ENCODE measurements at regions not wholly inside any gene's neighbourhood (a gene's known extent, or its start where the extent isn't known, plus 50 kb on each side); places are given as distances from the start of the nearest gene placed in this dataset.

- TF ChIP-seq, protein P1, sequence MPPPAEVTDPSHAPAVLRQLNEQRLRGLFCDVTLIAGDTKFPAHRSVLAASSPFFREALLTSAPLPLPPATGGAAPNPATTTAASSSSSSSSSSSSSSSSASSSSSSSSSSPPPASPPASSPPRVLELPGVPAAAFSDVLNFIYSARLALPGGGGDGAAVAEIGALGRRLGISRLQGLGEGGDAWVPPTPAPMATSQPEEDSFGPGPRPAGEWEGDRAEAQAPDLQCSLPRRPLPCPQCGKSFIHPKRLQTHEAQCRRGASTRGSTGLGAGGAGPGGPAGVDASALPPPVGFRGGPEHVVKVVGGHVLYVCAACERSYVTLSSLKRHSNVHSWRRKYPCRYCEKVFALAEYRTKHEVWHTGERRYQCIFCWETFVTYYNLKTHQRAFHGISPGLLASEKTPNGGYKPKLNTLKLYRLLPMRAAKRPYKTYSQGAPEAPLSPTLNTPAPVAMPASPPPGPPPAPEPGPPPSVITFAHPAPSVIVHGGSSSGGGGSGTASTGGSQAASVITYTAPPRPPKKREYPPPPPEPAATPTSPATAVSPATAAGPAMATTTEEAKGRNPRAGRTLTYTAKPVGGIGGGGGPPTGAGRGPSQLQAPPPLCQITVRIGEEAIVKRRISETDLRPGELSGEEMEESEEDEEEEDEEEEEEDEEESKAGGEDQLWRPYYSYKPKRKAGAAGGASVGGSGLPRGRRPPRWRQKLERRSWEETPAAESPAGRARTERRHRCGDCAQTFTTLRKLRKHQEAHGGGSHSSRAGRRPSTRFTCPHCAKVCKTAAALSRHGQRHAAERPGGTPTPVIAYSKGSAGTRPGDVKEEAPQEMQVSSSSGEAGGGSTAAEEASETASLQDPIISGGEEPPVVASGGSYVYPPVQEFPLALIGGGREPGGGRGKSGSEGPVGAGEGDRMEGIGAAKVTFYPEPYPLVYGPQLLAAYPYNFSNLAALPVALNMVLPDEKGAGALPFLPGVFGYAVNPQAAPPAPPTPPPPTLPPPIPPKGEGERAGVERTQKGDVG (CRISPR knock-in tag; IDR thresholded peaks at IDR 0.05): no peak
- TF ChIP-seq PRDM15 (CRISPR knock-in tag; IDR thresholded peaks at IDR 0.05) (no peak), CREM (IDR thresholded peaks at IDR 0.05; ENCODE audit: low read depth) (no peak), RCOR1 (conservative IDR thresholded peaks at IDR 0.05; ENCODE audit: low read depth, low read length) (no peak), BRCA1 (IDR thresholded peaks at IDR 0.05; ENCODE audit: low read depth, low read length) (no peak)
These were observed 142.8 kb downstream of the ACTR3 start (continued) for GRCh38 chr2:114032705-114033104.

DNA sequence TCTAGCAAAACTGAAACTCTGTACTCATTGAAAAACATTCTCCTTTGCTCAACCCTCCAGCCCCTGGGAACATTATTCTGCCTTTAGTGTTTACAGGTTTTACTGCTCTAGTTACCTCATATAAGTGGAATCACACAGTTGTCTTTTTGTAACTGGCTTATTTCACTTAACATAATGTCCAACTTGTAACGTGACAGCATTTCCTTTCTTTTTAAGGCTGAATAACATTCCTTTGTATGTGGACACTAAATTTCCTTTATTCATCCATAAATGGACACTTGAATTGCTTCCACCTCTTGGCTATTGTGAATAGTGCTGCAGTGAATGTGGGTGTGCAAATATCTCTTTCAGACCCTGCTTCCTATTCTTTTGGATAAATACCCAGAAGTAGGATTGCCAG is 144.9 kb downstream of the ACTR3 start:
- Histone ChIP-seq H2AFZ (ENCODE audit: control insufficient read depth, low read depth, low read length) (no peak overlapping the region), H4K20me1 (ENCODE audit: control insufficient read depth, insufficient read depth) (no peaks in the 10 kb centered on the region), H3K36me3 (ENCODE audit: control insufficient read depth in 2 of 2, insufficient read depth in 2 of 2, low read length in 1 of 2) (no peaks in the 10 kb centered on the region), H3K9ac (ENCODE audit: control insufficient read depth, insufficient read depth, low read length) (no peak overlapping the region), H3K4me2 (ENCODE audit: control insufficient read depth, insufficient read depth) (no peak overlapping the region), H3K27me3 (replicated peaks in 1 of 2; ENCODE audit: control insufficient read depth in 2 of 2, insufficient read depth in 2 of 2, low read length in 1 of 2) (no peaks in the 10 kb centered on the region; a peak in 1 of 4 replicates), H3K27ac (ENCODE audit: control insufficient read depth, insufficient read depth) (no peak overlapping the region), H3K9me3 (replicated peaks; ENCODE audit: control insufficient read depth, insufficient read depth, low read length) (no peaks in the 10 kb centered on the region), H3K79me2 (ENCODE audit: control insufficient read depth, insufficient read depth, low read length) (no peaks in the 10 kb centered on the region), H3K4me1 (ENCODE audit: control insufficient read depth, insufficient read depth, low read length) (no peaks in the 10 kb centered on the region), H3K4me3 (no peak overlapping the region)
- BruUV-seq (replicated peaks): no TSS peak
- intact Hi-C loops (cut with micrococcal nuclease; ENCODE audit: unreplicated experiment) (no loop called here), in situ Hi-C loops (cut with MboI) (no loop called here)
- ATAC-seq (no peak), FAIRE-seq (no peak), DNase-seq (ENCODE audit: low read depth, low spot score) (no peak)
- ChIA-PET RAD21 (ENCODE audit: unreplicated experiment) (no interaction called here), POLR2A (no interaction called here), SMC1A (ENCODE audit: uncharacterized antibody, unreplicated experiment) (no interaction called here), CTCF (no interaction called here)
- 0% methylated on average over 1 of the region's 1 CpG for WGBS (ENCODE audit: insufficient coverage, insufficient replicate concordance, low lambda C conversion rate, missing lambda C conversion rate)
- TF ChIP-seq CBX5 (IDR thresholded peaks at IDR 0.05; ENCODE audit: low read depth) (no peak), CHD4 (IDR thresholded peaks at IDR 0.05) (no peak), BCL3 (IDR thresholded peaks at IDR 0.05; ENCODE audit: borderline replicate concordance, insufficient read depth, low read depth, low read length, poor library complexity, severe bottlenecking) (no peak), SIX5 (IDR thresholded peaks at IDR 0.05; ENCODE audit: low read depth, low read length, severe bottlenecking) (no peak), SMC3 (IDR thresholded peaks at IDR 0.05; ENCODE audit: borderline replicate concordance, low read length) (no peak), NRF1 (conservative IDR thresholded peaks at IDR 0.05; ENCODE audit: low read depth, low read length) (no peak), BCLAF1 (IDR thresholded peaks at IDR 0.05) (no peak), MXI1 (IDR thresholded peaks at IDR 0.05; ENCODE audit: low read depth, low read length) (no peak)
